Endothelial cell of umbilical vein (primary cell): ENCODE measurements at regions not wholly inside any gene's neighbourhood (a gene's known extent, or its start where the extent isn't known, plus 50 kb on each side); places are given as distances from the start of the nearest gene placed in this dataset.

ENCODE experiments used
- BruUV-seq: library from RNA; stranded (reverse); fragments of 400-500 nt; replicated peaks from 2 replicates; lab custom pipeline; 2021; lab: Mats Ljungman, UMichigan
- CTCF ChIA-PET: fragments of 300-600, 350-600 bp; sonication (Branson Sonifier 250); formaldehyde crosslinking; loops from one replicate; lab custom pipeline; 2021; ENCODE audit warnings: antibody characterized with exemption, inconsistent platforms; lab: Charles Lee
- POLR2A ChIA-PET: fragments of 300-600, 350-600 bp; sonication (Branson Sonifier 250); formaldehyde crosslinking; loops from one replicate; lab custom pipeline; 2021; ENCODE audit warnings: antibody characterized with exemption, inconsistent platforms; lab: Charles Lee
- DNase-seq: peaks from one replicate; pipeline ENCODE4 v3.0.0-alpha.2; 2011; ENCODE audit warnings: low read depth, low spot score
- FAIRE-seq: peaks from 2 replicates; lab custom pipeline; 2011; peaks lifted over from hg19 to GRCh38; lab: Jason Lieb, UNC
- H2AFZ ChIP-seq: 2 replicates; pipeline ENCODE4 v1.6.0; 2012; ENCODE audit warnings: low read depth, low read length, control low read depth, inconsistent platforms
- H3K27ac ChIP-seq: 2 replicates; pipeline ENCODE4 v1.5.1; 2011; ENCODE audit warnings: low read depth, mild to moderate bottlenecking, control low read depth, low read length, moderate library complexity; ENCODE audit not compliant: insufficient read depth
- H3K27me3 ChIP-seq, 2 experiments: 2 replicates each; pipeline versions ENCODE4 v1.6.0 to v1.6.1; 2011; ENCODE audit warnings: low read length in 2 of 2, mixed read lengths in 1 of 2; ENCODE audit not compliant: control insufficient read depth in 2 of 2, insufficient read depth in 2 of 2
- H3K36me3 ChIP-seq, 2 experiments: 2 replicates in 1 of 2; 3 replicates in 1 of 2; pipeline ENCODE4 v1.5.1; 2011; ENCODE audit warnings: low read length in 2 of 2, mild to moderate bottlenecking in 1 of 2, moderate library complexity in 1 of 2; ENCODE audit not compliant: control insufficient read depth in 2 of 2, insufficient read depth in 2 of 2; ENCODE audit errors: extremely low read depth in 1 of 2
- H3K4me1 ChIP-seq: 3 replicates; pipeline ENCODE4 v1.5.1; 2011; ENCODE audit warnings: mild to moderate bottlenecking, low read length; ENCODE audit not compliant: control insufficient read depth, insufficient read depth; ENCODE audit errors: extremely low read depth
- H3K4me2 ChIP-seq: 2 replicates; pipeline ENCODE4 v1.6.1; 2011; ENCODE audit warnings: low read length, control low read depth, mixed read lengths; ENCODE audit not compliant: insufficient read depth
- H3K4me3 ChIP-seq, 3 experiments: fragments of 200-600 bp in 1 of 3; sonication (generic), shearing (Covaris generic) in 1 of 3; replicated peaks in 1 of 3; 2 replicates each; pipeline ENCODE4 v1.5.1; 2011 to 2016; ENCODE audit warnings: control low read depth in 3 of 3, low read length in 3 of 3, mild to moderate bottlenecking in 2 of 3, inconsistent platforms in 1 of 3, low read depth in 1 of 3, moderate library complexity in 1 of 3; ENCODE audit not compliant: insufficient read depth in 1 of 3
- H3K79me2 ChIP-seq: 2 replicates; pipeline ENCODE4 v1.6.0; 2012; ENCODE audit warnings: low read length, inconsistent platforms; ENCODE audit not compliant: control insufficient read depth, insufficient read depth
- H3K9ac ChIP-seq: replicated peaks from 2 replicates; pipeline ENCODE3; 2011; ENCODE audit warnings: low read length, control low read depth; ENCODE audit not compliant: insufficient read depth; ENCODE audit errors: extremely low read depth
- H3K9me1 ChIP-seq: replicated peaks from 3 replicates; pipeline ENCODE4 v1.6.0; 2011; ENCODE audit warnings: mild to moderate bottlenecking, low read length; ENCODE audit not compliant: control insufficient read depth, insufficient read depth; ENCODE audit errors: extremely low read depth
- H3K9me3 ChIP-seq: replicated peaks from 2 replicates; pipeline ENCODE4 v1.5.1; 2012; ENCODE audit warnings: low read length, inconsistent platforms; ENCODE audit not compliant: control insufficient read depth, insufficient read depth
- H4K20me1 ChIP-seq: replicated peaks from 2 replicates; pipeline ENCODE3; 2011; ENCODE audit warnings: mild to moderate bottlenecking, low read length; ENCODE audit not compliant: control insufficient read depth, insufficient read depth; ENCODE audit errors: extremely low read depth
- EZH2 ChIP-seq: IDR thresholded peaks from 2 replicates; pipeline ENCODE4 v1.6.1; 2012; ENCODE audit warnings: borderline replicate concordance, low read depth, mild to moderate bottlenecking, moderate library complexity, low read length, inconsistent platforms; ENCODE audit not compliant: severe bottlenecking
- FOS ChIP-seq: IDR thresholded peaks from 2 replicates; pipeline ENCODE4 v1.6.1; 2011; ENCODE audit warnings: mild to moderate bottlenecking, low read length, moderate library complexity, borderline replicate concordance; ENCODE audit not compliant: insufficient read depth
- POLR2A ChIP-seq: IDR thresholded peaks from 2 replicates; pipeline ENCODE4 v1.6.1; 2012; ENCODE audit warnings: low read depth, mild to moderate bottlenecking, control low read depth, low read length
- dilution Hi-C: fragments of 300-500 bp; cut with MboI; formaldehyde crosslinking; loops from one replicate; pipeline ENCODE4 v1.15.0; 2019; ENCODE audit warnings: low sequenced_read_pairs; ENCODE audit not compliant: extremely low pct_ligation_motif_present
- intact Hi-C: fragments of 100-400 bp; cut with micrococcal nuclease; formaldehyde crosslinking; loops from one replicate; pipeline ENCODE4 v1.10.0; 2022

- intact Hi-C loops = no loop called here
- H3K9me1 ChIP-seq = no peaks in the 10 kb centered on the region
- no peak for DNase-seq
- no peak overlapping the region for H3K4me2 ChIP-seq
- no peaks in the 10 kb centered on the region for H3K9me3 ChIP-seq
- H3K36me3 ChIP-seq = no peaks in the 10 kb centered on the region
- no peaks in the 10 kb centered on the region for H4K20me1 ChIP-seq
- no peak for TF ChIP-seq POLR2A
- no peak for TF ChIP-seq FOS
- TF ChIP-seq EZH2 = no peak
- no peaks in the 10 kb centered on the region for H3K79me2 ChIP-seq
- no peak overlapping the region for H3K27ac ChIP-seq
- H3K9ac ChIP-seq = no peak overlapping the region
- H2AFZ ChIP-seq = no peak overlapping the region
- no peaks in the 10 kb centered on the region for H3K27me3 ChIP-seq
- H3K4me3 ChIP-seq = no peak overlapping the region
- ChIA-PET POLR2A (no interaction called here), CTCF (no interaction called here)
- no TSS peak for BruUV-seq
- dilution Hi-C loops = no loop called here
- FAIRE-seq = no peak
- no peaks in the 10 kb centered on the region for H3K4me1 ChIP-seq
These were observed 69.0 kb upstream of the MYCN start for GRCh38 chr2:15871239-15871783.

GRCh38 chr2:15872854-15873253, 67.5 kb upstream of the MYCN start:
- ChIA-PET CTCF (no interaction called here), POLR2A (no interaction called here)
- H3K4me1 ChIP-seq = no peaks in the 10 kb centered on the region
- BruUV-seq = no TSS peak
- DNase-seq = no peak
- H2AFZ ChIP-seq = no peak overlapping the region
- no peaks in the 10 kb centered on the region for H3K9me1 ChIP-seq
- dilution Hi-C loops (no loop called here), intact Hi-C loops (no loop called here)
- no peak overlapping the region for H3K4me2 ChIP-seq
- no peaks in the 10 kb centered on the region for H3K36me3 ChIP-seq
- no peaks in the 10 kb centered on the region for H3K9me3 ChIP-seq
- H4K20me1 ChIP-seq = no peaks in the 10 kb centered on the region
- FAIRE-seq = no peak
- H3K9ac ChIP-seq = no peak overlapping the region
- H3K27ac ChIP-seq = no peak overlapping the region
- no peaks in the 10 kb centered on the region for H3K27me3 ChIP-seq
- H3K79me2 ChIP-seq = no peaks in the 10 kb centered on the region
- TF ChIP-seq EZH2 = no peak
- no peak overlapping the region for H3K4me3 ChIP-seq
